NT2/D1 (cell line): ENCODE measurements at regions not wholly inside any gene's neighbourhood (a gene's known extent, or its start where the extent isn't known, plus 50 kb on each side); places are given as distances from the start of the nearest gene placed in this dataset.

Experiments used
- DNase-seq: peaks from one replicate; pipeline ENCODE4 v3.0.0-alpha.2; 2011; ENCODE audit warnings: low read depth, low spot score
- H3K27me3 ChIP-seq: 2 replicates; pipeline ENCODE4 v1.6.0; 2011; ENCODE audit warnings: mild to moderate bottlenecking; ENCODE audit not compliant: insufficient read length, insufficient read depth
- H3K36me3 ChIP-seq: 2 replicates; pipeline ENCODE4 v1.6.1; 2011; ENCODE audit warnings: mild to moderate bottlenecking, low read length, mixed read lengths; ENCODE audit not compliant: insufficient read depth, insufficient read length
- H3K4me1 ChIP-seq: 2 replicates; pipeline ENCODE4 v1.5.1; 2011; ENCODE audit not compliant: insufficient read depth, insufficient read length
- H3K4me3 ChIP-seq: 2 replicates; pipeline ENCODE4 v1.5.1; 2011; ENCODE audit warnings: low read depth; ENCODE audit not compliant: insufficient read length
- H3K9ac ChIP-seq: 2 replicates; pipeline ENCODE4 v1.6.0; 2011; ENCODE audit warnings: low read depth; ENCODE audit not compliant: insufficient read length
- H3K9me3 ChIP-seq: 2 replicates; pipeline ENCODE4 v1.5.1; 2011; ENCODE audit warnings: mild to moderate bottlenecking, low read length; ENCODE audit not compliant: insufficient read depth
- SUZ12 ChIP-seq: IDR thresholded peaks from 2 replicates; pipeline ENCODE4 v1.6.1; 2011; ENCODE audit not compliant: insufficient read length, insufficient read depth; ENCODE audit errors: extremely low read depth
- YY1 ChIP-seq: IDR thresholded peaks from 2 replicates; pipeline ENCODE4 v1.6.1; 2011; ENCODE audit not compliant: insufficient read length, insufficient read depth
- ZNF274 ChIP-seq: IDR thresholded peaks from 2 replicates; pipeline ENCODE4 v1.6.1; 2011; ENCODE audit warnings: mild to moderate bottlenecking, low read depth, low read length

GRCh38 chr5:4422247-4422646 is 717.9 kb upstream of the ADAMTS16 start:
- Histone ChIP-seq H3K4me3 (no peak overlapping the region), H3K27me3 (no peaks in the 10 kb centered on the region), H3K9ac (no peak overlapping the region), H3K36me3 (no peaks in the 10 kb centered on the region), H3K4me1 (no peaks in the 10 kb centered on the region), H3K9me3 (no peaks in the 10 kb centered on the region)
- TF ChIP-seq YY1 (no peak), ZNF274 (no peak), SUZ12 (no peak)
- no peak for DNase-seq

- no peak for TF ChIP-seq ZNF274
- no peak for TF ChIP-seq YY1
- no peak for TF ChIP-seq SUZ12
- Histone ChIP-seq H3K9me3 (no peaks in the 10 kb centered on the region), H3K9ac (no peak overlapping the region), H3K36me3 (no peaks in the 10 kb centered on the region), H3K4me1 (no peaks in the 10 kb centered on the region), H3K4me3 (no peak overlapping the region), H3K27me3 (no peaks in the 10 kb centered on the region)
- no peak for DNase-seq
These were observed 715.2 kb upstream of the ADAMTS16 start for GRCh38 chr5:4424895-4425294.

GRCh38 chr5:4440536-4440935 is 699.6 kb upstream of the ADAMTS16 start:
- no peaks in the 10 kb centered on the region for H3K36me3 ChIP-seq
- no peak for DNase-seq
- no peaks in the 10 kb centered on the region for H3K4me1 ChIP-seq
- H3K9me3 ChIP-seq: no peaks in the 10 kb centered on the region
- H3K4me3 ChIP-seq: no peak overlapping the region
- H3K27me3 ChIP-seq: no peaks in the 10 kb centered on the region
- TF ChIP-seq ZNF274: no peak
- TF ChIP-seq YY1: no peak
- TF ChIP-seq SUZ12: no peak
- no peak overlapping the region for H3K9ac ChIP-seq

GRCh38 chr5:4442221-4442620 is 697.9 kb upstream of the ADAMTS16 start:
- Histone ChIP-seq H3K9me3 (no peaks in the 10 kb centered on the region), H3K4me1 (no peaks in the 10 kb centered on the region), H3K9ac (no peak overlapping the region), H3K27me3 (no peaks in the 10 kb centered on the region), H3K4me3 (no peak overlapping the region), H3K36me3 (no peaks in the 10 kb centered on the region)
- TF ChIP-seq ZNF274 (no peak), YY1 (no peak), SUZ12 (no peak)
- no peak for DNase-seq

GRCh38 chr5:4447657-4448056 is 692.5 kb upstream of the ADAMTS16 start:
- no peak overlapping the region for H3K9ac ChIP-seq
- no peaks in the 10 kb centered on the region for H3K9me3 ChIP-seq
- TF ChIP-seq YY1: no peak
- no peak overlapping the region for H3K4me3 ChIP-seq
- H3K36me3 ChIP-seq: no peaks in the 10 kb centered on the region
- H3K27me3 ChIP-seq: no peaks in the 10 kb centered on the region
- H3K4me1 ChIP-seq: no peaks in the 10 kb centered on the region
- DNase-seq: no peak

GRCh38 chr5:4453655-4454054 is 686.5 kb upstream of the ADAMTS16 start:
- no peak for TF ChIP-seq ZNF274
- no peak for TF ChIP-seq YY1
- no peak for TF ChIP-seq SUZ12

GRCh38 chr5:4479426-4479825 is 660.7 kb upstream of the ADAMTS16 start:
- H3K36me3 ChIP-seq: no peaks in the 10 kb centered on the region
- H3K27me3 ChIP-seq: no peaks in the 10 kb centered on the region
- TF ChIP-seq YY1 (no peak), SUZ12 (no peak), ZNF274 (no peak)
- no peaks in the 10 kb centered on the region for H3K9me3 ChIP-seq
- no peak for DNase-seq
- H3K9ac ChIP-seq: no peak overlapping the region
- H3K4me3 ChIP-seq: no peak overlapping the region
- H3K4me1 ChIP-seq: no peaks in the 10 kb centered on the region

More at GRCh38 chr5:4453655-4454054, 686.5 kb upstream of the ADAMTS16 start:
- DNase-seq: no peak
- Histone ChIP-seq H3K9me3 (no peaks in the 10 kb centered on the region), H3K9ac (no peak overlapping the region), H3K36me3 (no peaks in the 10 kb centered on the region), H3K27me3 (no peaks in the 10 kb centered on the region), H3K4me1 (no peaks in the 10 kb centered on the region), H3K4me3 (no peak overlapping the region)
